IPS-18a (cell line): ENCODE measurements at regions not wholly inside any gene's neighbourhood (a gene's known extent, or its start where the extent isn't known, plus 50 kb on each side); places are given as distances from the start of the nearest gene placed in this dataset.

Source experiments
- H3K27ac ChIP-seq: one replicate; pipeline ENCODE4 v1.5.1; 2013; ENCODE audit warnings: low read length
- H3K27me3 ChIP-seq: one replicate; pipeline ENCODE4 v1.6.1; 2013; ENCODE audit warnings: mild to moderate bottlenecking, low read length; ENCODE audit not compliant: control insufficient read depth, insufficient read depth
- H3K36me3 ChIP-seq: one replicate; pipeline ENCODE4 v1.6.1; 2013; ENCODE audit warnings: low read depth, low read length; ENCODE audit not compliant: control insufficient read depth
- H3K4me1 ChIP-seq: one replicate; pipeline ENCODE4 v1.6.1; 2013; ENCODE audit warnings: low read depth, low read length; ENCODE audit not compliant: control insufficient read depth
- H3K4me3 ChIP-seq: one replicate; pipeline ENCODE4 v1.5.1; 2013; ENCODE audit warnings: low read length
- H3K9ac ChIP-seq: one replicate; pipeline ENCODE4 v1.6.1; 2013; ENCODE audit warnings: mild to moderate bottlenecking, low read length, moderate library complexity
- H3K9me3 ChIP-seq: one replicate; pipeline ENCODE4 v1.6.1; 2013; ENCODE audit warnings: low read depth, low read length; ENCODE audit not compliant: control insufficient read depth

DNA sequence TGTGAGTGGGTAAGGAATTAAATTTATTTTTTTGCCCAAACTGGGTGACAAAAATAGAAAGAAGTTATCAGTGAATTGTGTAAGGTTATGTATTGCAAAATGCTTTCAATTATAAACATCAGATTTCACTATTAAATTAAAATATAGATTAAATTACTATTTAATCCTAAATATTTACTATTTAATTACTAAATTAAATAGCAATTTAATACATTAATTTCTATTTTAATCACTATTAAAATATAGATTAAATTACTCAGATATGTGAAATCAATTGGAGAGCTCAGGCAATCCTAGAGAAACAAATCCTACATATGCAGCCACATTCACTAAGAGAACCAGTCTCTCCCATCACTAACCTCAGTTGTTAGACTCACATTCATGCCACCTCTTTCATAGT, 2075.8 kb downstream of the MRPL39 start:
- peaks cover 3% of the 10 kb centered on the region for H3K9me3 ChIP-seq
- H3K27me3 ChIP-seq = no peaks in the 10 kb centered on the region
- no peak overlapping the region for H3K4me3 ChIP-seq
- no peak overlapping the region for H3K9ac ChIP-seq
- no peaks in the 10 kb centered on the region for H3K4me1 ChIP-seq
- H3K36me3 ChIP-seq = no peaks in the 10 kb centered on the region
- no peak overlapping the region for H3K27ac ChIP-seq

- Histone ChIP-seq H3K4me3 (no peak overlapping the region), H3K9me3 (no peaks in the 10 kb centered on the region), H3K4me1 (no peaks in the 10 kb centered on the region), H3K9ac (no peak overlapping the region), H3K27ac (no peak overlapping the region), H3K27me3 (no peaks in the 10 kb centered on the region), H3K36me3 (no peaks in the 10 kb centered on the region)
Observed at GRCh38 chr21:23524685-23525084, 2082.6 kb downstream of the MRPL39 start.

- Histone ChIP-seq H3K9ac (no peak overlapping the region), H3K9me3 (no peaks in the 10 kb centered on the region), H3K36me3 (no peaks in the 10 kb centered on the region), H3K4me3 (no peak overlapping the region), H3K27ac (no peak overlapping the region), H3K27me3 (no peaks in the 10 kb centered on the region), H3K4me1 (no peaks in the 10 kb centered on the region)
Observed at GRCh38 chr21:23522751-23523150, 2084.5 kb downstream of the MRPL39 start.

DNA sequence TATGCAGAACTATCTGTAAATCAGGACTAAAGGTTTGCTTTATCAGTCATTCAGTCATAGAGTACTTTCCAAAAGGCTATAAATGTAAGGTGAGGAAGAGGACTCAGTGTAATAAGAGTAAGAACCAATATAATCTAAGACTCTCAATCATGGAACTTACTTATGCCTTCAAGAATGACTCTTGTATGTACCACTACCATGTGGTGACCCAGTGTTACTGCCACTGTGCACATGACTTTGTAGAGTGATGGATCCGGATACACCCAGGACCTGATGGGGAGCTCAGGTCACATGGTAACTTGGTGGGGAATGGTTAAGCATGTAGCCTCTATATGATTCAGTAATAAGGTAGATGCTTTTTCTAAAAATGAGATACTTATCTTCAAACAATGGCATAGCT, 2099.8 kb downstream of the MRPL39 start:
- no peak overlapping the region for H3K27ac ChIP-seq
- H3K4me3 ChIP-seq = no peak overlapping the region
- H3K36me3 ChIP-seq = no peaks in the 10 kb centered on the region
- H3K9ac ChIP-seq = no peak overlapping the region
- no peaks in the 10 kb centered on the region for H3K27me3 ChIP-seq
- no peaks in the 10 kb centered on the region for H3K4me1 ChIP-seq
- no peaks in the 10 kb centered on the region for H3K9me3 ChIP-seq

GRCh38 chr21:23496729-23497128, 2110.6 kb downstream of the MRPL39 start:
- Histone ChIP-seq H3K27me3 (no peaks in the 10 kb centered on the region), H3K27ac (no peak overlapping the region), H3K4me3 (no peak overlapping the region), H3K4me1 (no peaks in the 10 kb centered on the region), H3K36me3 (no peaks in the 10 kb centered on the region), H3K9me3 (no peaks in the 10 kb centered on the region), H3K9ac (no peak overlapping the region)

GRCh38 chr21:23488245-23488644, 2119.0 kb downstream of the MRPL39 start:
- Histone ChIP-seq H3K36me3 (no peaks in the 10 kb centered on the region), H3K4me1 (no peaks in the 10 kb centered on the region), H3K9me3 (no peaks in the 10 kb centered on the region), H3K27me3 (no peaks in the 10 kb centered on the region), H3K4me3 (no peak overlapping the region), H3K9ac (no peak overlapping the region), H3K27ac (no peak overlapping the region)

GRCh38 chr21:23480591-23481270, 2126.6 kb downstream of the MRPL39 start:
- Histone ChIP-seq H3K27me3 (no peaks in the 10 kb centered on the region), H3K9ac (no peak overlapping the region), H3K4me1 (no peaks in the 10 kb centered on the region), H3K36me3 (no peaks in the 10 kb centered on the region), H3K4me3 (no peak overlapping the region), H3K27ac (no peak overlapping the region), H3K9me3 (no peaks in the 10 kb centered on the region)

DNA sequence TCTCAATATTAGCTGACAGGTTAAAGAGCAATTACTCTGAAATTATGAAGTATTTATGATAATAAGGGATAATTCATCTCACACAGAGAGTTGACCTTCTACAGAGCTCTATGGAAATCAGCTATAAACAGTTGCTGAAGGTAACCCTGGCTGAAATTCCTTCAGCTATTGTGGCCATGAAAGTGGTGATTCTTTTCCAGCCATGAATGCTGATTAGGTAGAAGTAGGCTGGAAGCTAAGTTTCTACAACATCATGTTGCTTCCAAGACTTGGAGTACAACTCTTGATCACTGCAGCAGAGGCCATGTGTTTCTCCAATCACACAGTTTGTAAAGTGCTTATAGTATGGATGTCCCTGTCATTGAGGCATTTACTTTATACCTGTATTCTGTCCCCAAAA, 2128.9 kb downstream of the MRPL39 start:
- Histone ChIP-seq H3K9ac (no peak overlapping the region), H3K4me1 (no peaks in the 10 kb centered on the region), H3K27me3 (no peaks in the 10 kb centered on the region)

GRCh38 chr21:23475281-23476219, 2131.7 kb downstream of the MRPL39 start:
- Histone ChIP-seq H3K27ac (no peak overlapping the region), H3K9ac (no peak overlapping the region), H3K9me3 (no peaks in the 10 kb centered on the region), H3K4me1 (peaks cover 4% of the 10 kb centered on the region), H3K4me3 (no peak overlapping the region), H3K27me3 (no peaks in the 10 kb centered on the region), H3K36me3 (no peaks in the 10 kb centered on the region)

More for the DNA sequence above, 2128.9 kb downstream of the MRPL39 start:
- Histone ChIP-seq H3K27ac (no peak overlapping the region), H3K9me3 (no peaks in the 10 kb centered on the region), H3K36me3 (no peaks in the 10 kb centered on the region), H3K4me3 (no peak overlapping the region)

- peaks cover 9% of the 10 kb centered on the region for H3K4me1 ChIP-seq
- H3K4me3 ChIP-seq = no peak overlapping the region
- no peaks in the 10 kb centered on the region for H3K36me3 ChIP-seq
- H3K9ac ChIP-seq = no peak overlapping the region
- H3K9me3 ChIP-seq = no peaks in the 10 kb centered on the region
- H3K27me3 ChIP-seq = no peaks in the 10 kb centered on the region
- no peak overlapping the region for H3K27ac ChIP-seq
Observed at GRCh38 chr21:23471877-23472276, 2135.4 kb downstream of the MRPL39 start.

DNA sequence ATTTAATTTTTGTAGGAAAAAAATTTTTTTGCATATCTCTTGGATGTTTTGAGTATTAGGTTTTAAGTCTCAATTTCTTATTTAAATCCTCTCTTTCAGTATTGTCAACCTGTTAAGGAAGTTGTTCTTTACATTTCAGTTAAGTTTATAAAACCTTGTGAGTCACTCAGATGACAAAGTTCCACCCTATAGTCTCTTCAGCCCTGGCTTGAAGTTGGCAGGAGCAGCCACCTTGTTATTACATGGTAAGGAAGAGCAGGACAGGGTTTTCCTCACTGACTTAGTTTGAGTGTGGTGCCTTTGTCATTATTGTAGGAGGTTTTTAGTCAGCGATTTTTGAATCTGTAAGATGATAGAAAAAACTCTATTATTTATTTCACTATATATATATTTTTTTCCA, 2143.9 kb downstream of the MRPL39 start:
- no peak overlapping the region for H3K4me3 ChIP-seq
- H3K27ac ChIP-seq = no peak overlapping the region
- H3K36me3 ChIP-seq = no peaks in the 10 kb centered on the region
- H3K4me1 ChIP-seq = no peaks in the 10 kb centered on the region
- H3K9me3 ChIP-seq = no peaks in the 10 kb centered on the region
- H3K9ac ChIP-seq = no peak overlapping the region
- no peaks in the 10 kb centered on the region for H3K27me3 ChIP-seq
